ENCODE measurements at regions not wholly inside any gene's neighbourhood (a gene's known extent, or its start where the extent isn't known, plus 50 kb on each side); places are given as distances from the start of the nearest gene placed in this dataset.
A peak's percentile ranks its signal among the peaks of the same experiment; 100 is the strongest.

DNA sequence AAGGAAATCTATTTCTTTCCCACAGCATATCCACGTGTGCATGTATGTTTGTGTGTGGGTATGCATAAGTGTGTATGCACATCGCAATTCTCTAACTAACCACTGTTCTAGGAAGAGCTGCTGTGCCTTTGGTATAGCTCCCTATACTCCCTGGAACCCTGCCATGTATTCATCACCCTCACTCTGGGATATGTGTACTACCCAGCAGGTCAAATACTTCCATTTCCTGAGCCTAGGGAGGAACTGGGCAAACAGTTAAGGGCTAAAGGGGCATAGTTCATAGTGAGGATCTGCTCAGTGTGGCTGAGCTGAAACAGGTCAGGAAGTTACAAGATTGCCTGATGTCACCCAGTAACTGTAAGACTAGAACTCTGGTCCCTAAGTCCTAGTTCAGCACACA lies 260.4 kb downstream of the RPLP1 start:
- peak; percentile 14 for DNase-seq (ENCODE audit: low spot score)

DNA sequence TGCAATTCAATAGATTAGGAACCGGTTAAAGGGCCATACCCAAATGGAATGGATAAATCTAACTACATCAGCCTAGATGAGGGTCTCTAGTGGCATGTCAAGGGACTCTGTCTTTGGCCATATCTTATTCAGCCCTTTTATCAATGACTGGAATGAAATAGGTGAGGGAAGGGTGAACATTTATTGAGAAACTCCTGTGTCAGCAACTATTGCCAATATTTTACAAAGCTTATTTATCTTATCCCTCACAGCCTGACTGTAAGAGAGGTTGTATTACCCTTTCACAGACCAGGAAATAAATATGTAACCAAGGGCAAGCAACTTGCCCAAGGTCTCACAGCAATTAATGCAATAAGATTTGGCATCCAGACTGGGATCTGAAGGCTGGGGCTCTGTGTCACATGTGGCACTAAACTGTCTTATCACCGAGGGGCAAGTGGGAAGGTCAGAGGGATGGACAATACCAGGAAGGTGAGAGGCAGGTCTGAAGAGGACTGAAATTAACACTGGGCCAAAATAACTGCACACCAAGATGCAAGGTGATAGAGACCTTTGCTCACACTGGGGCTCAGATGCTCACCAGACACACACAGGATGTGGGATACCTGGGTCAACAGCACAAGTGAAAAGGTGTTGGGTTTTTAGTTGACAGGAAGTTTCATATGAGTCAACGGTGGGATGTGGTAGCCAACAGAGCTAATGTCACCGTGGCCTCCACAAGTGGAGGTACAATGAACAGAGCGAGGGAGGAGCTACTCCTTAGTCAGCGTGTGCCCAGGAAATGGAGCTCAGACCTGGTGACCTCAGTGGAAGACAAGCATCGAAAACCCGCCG lies 261.3 kb downstream of the RPLP1 start:
- DNase-seq (ENCODE audit: low spot score) = peak; percentile 77

DNA sequence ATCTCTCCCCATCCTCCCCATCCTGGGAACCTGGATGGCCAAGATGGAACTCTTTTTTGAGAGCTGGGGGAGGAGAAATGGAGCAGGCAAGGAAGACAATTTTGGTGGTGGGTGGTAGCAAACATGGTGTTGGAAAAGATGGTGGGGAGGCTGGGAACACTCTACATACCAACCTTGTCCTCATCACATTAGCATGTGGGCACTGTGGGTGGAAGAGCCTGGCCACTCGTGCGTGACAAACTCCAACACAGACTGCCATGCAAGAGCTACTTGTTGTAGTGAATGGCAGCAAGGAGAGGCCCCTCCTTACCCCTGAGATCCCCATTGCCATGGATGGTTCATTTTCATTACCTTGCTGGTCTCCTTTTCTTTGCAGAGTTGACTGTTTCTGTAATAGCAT lies 262.6 kb downstream of the RPLP1 start:
- peak; percentile 52 for DNase-seq (ENCODE audit: low spot score)

- DNase-seq (ENCODE audit: low spot score) = no peak
Observed at GRCh38 chr15:69718436-69718835, 265.8 kb downstream of the RPLP1 start.

DNA sequence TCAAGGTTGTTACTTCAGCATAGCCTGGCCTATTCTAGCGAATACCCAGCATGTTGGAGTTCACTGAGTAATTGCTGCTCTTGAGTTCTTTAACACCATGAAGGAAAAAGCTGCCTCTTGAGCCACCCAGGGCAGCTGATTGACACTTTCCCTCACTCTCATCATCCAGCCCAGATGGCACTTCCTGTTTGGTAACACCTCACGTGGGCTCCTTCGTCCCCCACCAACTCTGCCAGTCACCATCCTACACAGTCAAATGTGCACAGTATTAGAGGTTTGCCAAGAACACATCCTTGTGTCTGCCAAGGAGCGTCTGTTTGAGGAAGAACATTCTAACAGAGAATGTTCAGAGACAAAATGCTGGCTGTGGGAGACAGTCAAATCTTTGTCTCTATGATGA lies 266.3 kb downstream of the RPLP1 start:
- DNase-seq (ENCODE audit: low spot score) = no peak

DNA sequence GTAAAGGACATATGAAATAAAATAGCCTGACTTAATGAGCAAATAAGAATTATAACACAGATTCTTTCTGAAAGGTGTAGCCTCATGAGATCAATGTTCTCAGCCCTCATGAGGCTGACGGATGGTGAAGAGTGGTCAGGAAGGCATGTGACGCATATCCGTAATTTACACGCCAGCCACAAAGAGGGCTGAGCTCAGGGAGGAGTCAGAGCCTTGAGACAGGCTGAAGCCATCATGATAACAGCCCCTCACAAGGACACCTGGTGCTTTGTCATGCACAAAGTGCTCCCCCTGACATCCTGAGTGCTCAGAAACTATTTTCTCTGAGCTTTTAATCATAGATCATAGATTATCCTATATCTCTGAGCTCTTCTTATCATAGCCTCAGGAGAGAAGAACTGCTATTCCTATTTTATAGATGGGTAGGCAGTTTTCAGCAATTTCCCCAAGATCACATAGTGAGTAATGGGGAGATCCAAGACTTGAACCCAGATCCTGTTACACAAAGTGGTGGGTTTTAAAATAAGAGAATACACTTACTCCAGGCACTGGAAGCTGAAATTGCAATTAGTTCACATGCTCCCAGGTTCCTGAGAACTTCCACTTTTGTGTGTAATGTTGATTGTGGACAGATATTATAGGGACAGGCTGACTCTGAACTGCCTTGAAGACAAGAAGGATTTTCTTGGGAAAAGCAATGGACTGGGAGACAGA lies 267.1 kb downstream of the RPLP1 start:
- DNase-seq (ENCODE audit: low spot score) = no peak

- no peak for DNase-seq (ENCODE audit: low spot score)
Observed at GRCh38 chr15:69720536-69720935, 267.9 kb downstream of the RPLP1 start.

DNA sequence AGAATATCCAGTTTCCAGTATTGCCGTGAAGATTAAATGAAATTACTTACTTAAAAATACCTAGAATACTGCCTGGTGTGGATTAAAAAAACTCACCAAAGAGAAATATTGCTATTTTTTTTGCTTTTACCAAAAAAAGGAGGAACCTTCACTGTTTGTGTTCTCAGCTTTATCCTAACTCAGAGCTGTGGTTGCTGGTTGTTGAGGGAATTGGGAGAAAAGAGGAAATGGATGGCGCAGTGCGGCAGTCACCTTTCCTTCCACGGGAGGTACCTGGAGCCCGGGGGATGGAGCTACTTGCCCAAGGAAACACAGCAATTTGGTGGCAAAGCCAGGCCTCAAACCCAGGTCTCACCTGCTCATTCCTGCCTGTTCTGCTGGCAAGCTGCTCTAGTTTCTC lies 270.3 kb downstream of the RPLP1 start:
- DNase-seq (ENCODE audit: low spot score) = no peak

- DNase-seq (ENCODE audit: low spot score) = no peak
Observed at GRCh38 chr15:69723404-69724096, 270.9 kb downstream of the RPLP1 start.

DNA sequence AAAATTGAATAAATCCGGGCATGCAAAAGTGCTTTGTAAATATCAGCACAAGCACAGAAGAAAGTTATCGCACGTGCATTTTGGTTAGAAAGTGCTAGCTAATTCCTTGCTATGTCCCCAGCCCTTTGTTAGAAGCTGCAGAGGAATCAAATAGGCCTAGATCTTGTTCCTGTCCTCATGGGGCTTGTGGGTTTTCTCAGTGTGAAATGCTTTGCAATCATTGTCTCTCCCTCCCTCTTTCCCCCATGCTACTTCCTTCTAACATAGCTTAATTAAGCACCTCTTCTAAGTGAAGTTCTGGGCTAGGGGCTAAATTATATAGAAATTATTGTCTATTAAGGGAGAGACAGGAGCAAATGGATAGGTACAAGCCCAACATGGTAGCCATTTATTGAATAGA lies 271.7 kb downstream of the RPLP1 start:
- DNase-seq (ENCODE audit: low spot score) = no peak

GRCh38 chr15:69725275-69725674 lies 272.7 kb downstream of the RPLP1 start:
- no peak for DNase-seq (ENCODE audit: low spot score)

GRCh38 chr15:69725957-69726356 lies 273.3 kb downstream of the RPLP1 start:
- DNase-seq (ENCODE audit: low spot score) = no peak

GRCh38 chr15:69727121-69727924 lies 274.7 kb downstream of the RPLP1 start:
- DNase-seq (ENCODE audit: low spot score) = no peak

DNA sequence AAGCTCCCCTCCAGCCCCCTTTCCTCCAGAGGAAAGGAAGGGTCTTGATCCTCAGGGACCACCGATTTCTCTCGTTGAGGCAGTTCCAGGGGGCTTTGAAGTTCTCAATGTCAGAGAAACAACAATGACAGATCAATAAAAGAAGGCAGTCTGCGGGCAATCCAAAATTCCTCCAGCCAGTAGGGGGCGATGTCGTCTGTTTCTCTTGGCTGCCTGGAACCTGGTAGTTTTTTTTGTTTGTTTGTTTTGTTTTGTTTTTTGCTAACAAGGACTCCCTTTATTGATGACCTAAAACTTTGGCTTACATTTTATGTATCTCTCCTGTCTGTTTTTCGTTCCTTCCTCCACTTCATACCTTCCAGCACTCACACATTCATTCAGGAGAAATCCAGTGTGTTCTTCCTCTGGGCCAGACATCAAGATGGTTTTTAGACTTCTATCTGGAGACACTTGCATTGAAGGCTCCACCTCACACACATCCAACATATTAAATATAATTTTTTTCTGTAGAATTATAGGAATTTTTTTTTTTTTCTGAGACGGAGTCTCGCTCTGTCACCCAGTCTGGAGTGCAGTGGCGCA lies 276.6 kb downstream of the RPLP1 start:
- peak; percentile 26 for DNase-seq (ENCODE audit: low spot score)

- peak; percentile 39 for DNase-seq (ENCODE audit: low spot score)
Observed at GRCh38 chr15:69730281-69731080, 277.9 kb downstream of the RPLP1 start.

- DNase-seq (ENCODE audit: low spot score) = no peak
Observed at GRCh38 chr15:69731081-69731330, 278.4 kb downstream of the RPLP1 start.

- DNase-seq (ENCODE audit: low spot score) = no peak
Observed at GRCh38 chr15:69731581-69731980, 279.0 kb downstream of the RPLP1 start.

DNA sequence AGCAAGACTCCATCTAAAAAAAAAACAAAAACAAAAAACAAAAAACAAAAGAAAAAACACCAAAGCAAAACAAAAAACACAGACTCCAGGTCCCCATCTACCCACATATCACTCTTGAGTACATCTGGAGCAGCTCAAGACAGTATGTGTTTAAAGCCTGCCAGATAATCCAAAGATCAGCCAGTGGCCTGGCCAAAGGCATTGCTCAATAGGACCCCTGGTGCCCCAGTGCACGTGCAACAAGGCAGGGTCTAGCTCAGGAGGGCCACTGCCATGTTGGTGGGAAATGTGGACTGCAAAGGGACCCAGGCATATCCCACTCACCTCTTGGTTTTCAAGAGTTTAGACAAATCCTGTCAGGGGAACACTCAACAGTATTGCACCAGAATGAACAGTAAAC lies 279.5 kb downstream of the RPLP1 start:
- no peak for DNase-seq (ENCODE audit: low spot score)

DNA sequence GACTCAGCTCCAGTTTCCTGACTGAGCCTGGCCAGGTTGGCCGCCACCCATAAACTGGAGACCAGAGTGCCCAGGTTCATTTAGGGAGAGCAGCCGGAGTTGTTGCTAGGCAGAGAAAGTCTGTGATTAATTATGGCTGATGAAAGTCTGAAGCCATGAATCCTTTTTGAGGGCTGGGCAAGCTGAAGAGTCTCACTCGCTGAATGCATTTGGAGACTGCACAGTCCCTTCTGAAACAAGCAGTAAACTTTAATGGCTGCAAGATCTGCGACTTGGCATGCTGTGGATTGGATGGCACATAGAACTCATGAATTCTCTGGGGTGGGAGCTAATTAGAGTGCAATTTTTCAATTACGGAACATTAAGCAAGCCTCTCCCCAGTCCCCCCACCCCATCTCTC lies 282.1 kb downstream of the RPLP1 start:
- no peak for DNase-seq (ENCODE audit: low spot score)

DNA sequence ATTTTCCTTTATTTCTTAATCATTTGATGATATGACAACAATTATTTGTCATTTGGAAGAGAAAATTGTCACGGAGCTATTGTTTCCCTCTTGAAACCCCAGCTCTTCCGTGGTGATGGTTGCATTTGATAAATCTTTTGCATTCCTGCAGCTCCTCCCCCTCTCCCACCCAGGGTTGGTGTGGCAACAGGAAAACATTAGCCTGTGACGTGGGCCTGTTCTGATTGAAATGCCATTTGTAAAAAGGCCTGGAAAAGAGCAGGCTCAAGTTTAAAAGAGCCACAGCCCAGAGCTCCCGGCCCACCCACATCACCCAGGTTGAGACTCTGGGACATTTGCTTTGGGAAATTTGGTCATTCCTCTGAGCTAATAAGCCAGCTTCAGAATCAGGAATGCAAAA lies 282.5 kb downstream of the RPLP1 start:
- DNase-seq (ENCODE audit: low spot score) = peak; percentile 26

GRCh38 chr15:69736161-69736560 lies 283.5 kb downstream of the RPLP1 start:
- no peak for DNase-seq (ENCODE audit: low spot score)
